Cardiac muscle cell (in vitro differentiated cells and primary cell): ENCODE measurements at regions not wholly inside any gene's neighbourhood (a gene's known extent, or its start where the extent isn't known, plus 50 kb on each side); places are given as distances from the start of the nearest gene placed in this dataset.

Source experiments
- DNase-seq, 2 donors: peaks; one replicate each; pipeline versions ENCODE4 v3.0.0 to v3.0.0-alpha.2; 2010 to 2017; ENCODE audit warnings: low read depth in 1 of 2, low spot score in 1 of 2
- H3K27ac ChIP-seq: fragments of 200-600 bp; sonication (generic); 2 replicates; pipeline ENCODE4 v1.5.1; 2016
- H3K27me3 ChIP-seq: fragments of 200-600 bp; sonication (generic); 2 replicates; pipeline ENCODE4 v1.6.0; 2016; ENCODE audit warnings: control low read depth
- H3K36me3 ChIP-seq: fragments of 200-600 bp; sonication (generic); 2 replicates; pipeline ENCODE4 v1.5.1; 2016; ENCODE audit warnings: control low read depth
- H3K4me1 ChIP-seq: fragments of 200-600 bp; sonication (generic); 2 replicates; pipeline ENCODE4 v1.8.1; 2017; ENCODE audit warnings: low read depth, mild to moderate bottlenecking, mixed run types
- H3K4me3 ChIP-seq: fragments of 200-600 bp; sonication (generic); 2 replicates; pipeline ENCODE4 v1.5.1; 2016; ENCODE audit warnings: mild to moderate bottlenecking
- H3K9me3 ChIP-seq: fragments of 200-600 bp; sonication (generic); 2 replicates; pipeline ENCODE4 v1.5.1; 2017; ENCODE audit warnings: low read depth, mild to moderate bottlenecking, control low read depth
- TF ChIP-seq, protein P1 (sequence below): IDR thresholded peaks from 2 replicates; pipeline ENCODE4 v1.5.1; 2012; ENCODE audit warnings: low read depth, mild to moderate bottlenecking, low read length

- H3K9me3 ChIP-seq: no peaks in the 10 kb centered on the region
- no peaks in the 10 kb centered on the region for H3K27me3 ChIP-seq
- H3K4me1 ChIP-seq: no peaks in the 10 kb centered on the region
- no peak overlapping the region for H3K27ac ChIP-seq
- no peaks in the 10 kb centered on the region for H3K36me3 ChIP-seq
- no peak for DNase-seq
- H3K4me3 ChIP-seq: no peak overlapping the region
- TF ChIP-seq, protein P1, sequence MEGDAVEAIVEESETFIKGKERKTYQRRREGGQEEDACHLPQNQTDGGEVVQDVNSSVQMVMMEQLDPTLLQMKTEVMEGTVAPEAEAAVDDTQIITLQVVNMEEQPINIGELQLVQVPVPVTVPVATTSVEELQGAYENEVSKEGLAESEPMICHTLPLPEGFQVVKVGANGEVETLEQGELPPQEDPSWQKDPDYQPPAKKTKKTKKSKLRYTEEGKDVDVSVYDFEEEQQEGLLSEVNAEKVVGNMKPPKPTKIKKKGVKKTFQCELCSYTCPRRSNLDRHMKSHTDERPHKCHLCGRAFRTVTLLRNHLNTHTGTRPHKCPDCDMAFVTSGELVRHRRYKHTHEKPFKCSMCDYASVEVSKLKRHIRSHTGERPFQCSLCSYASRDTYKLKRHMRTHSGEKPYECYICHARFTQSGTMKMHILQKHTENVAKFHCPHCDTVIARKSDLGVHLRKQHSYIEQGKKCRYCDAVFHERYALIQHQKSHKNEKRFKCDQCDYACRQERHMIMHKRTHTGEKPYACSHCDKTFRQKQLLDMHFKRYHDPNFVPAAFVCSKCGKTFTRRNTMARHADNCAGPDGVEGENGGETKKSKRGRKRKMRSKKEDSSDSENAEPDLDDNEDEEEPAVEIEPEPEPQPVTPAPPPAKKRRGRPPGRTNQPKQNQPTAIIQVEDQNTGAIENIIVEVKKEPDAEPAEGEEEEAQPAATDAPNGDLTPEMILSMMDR: no peak
Observed at GRCh38 chr10:61302124-61302523, 151.1 kb downstream of the TMEM26 start.

DNA sequence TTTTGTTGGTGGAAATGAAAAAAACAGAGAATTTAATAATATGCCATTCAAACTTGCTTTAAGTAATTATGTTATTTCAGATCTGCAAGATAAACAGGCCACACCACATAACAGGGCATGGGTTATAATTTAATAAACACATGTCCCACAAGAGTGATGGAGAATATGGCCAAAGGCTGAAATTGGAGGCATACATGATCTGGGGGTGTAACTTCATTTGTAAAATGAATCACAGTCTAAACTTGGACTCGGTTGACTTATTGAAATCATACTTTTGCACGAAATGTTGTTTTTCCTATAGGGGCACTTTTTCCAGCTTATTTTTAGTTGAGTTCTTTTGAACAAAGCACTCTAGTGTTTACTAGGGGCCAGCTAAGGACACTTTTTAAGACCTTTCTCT lies 151.6 kb downstream of the TMEM26 start:
- Histone ChIP-seq H3K4me3 (no peak overlapping the region), H3K9me3 (no peaks in the 10 kb centered on the region), H3K27me3 (no peaks in the 10 kb centered on the region), H3K36me3 (no peaks in the 10 kb centered on the region), H3K27ac (no peak overlapping the region), H3K4me1 (no peaks in the 10 kb centered on the region)
- TF ChIP-seq, protein P1: no peak
- DNase-seq: no peak

DNA sequence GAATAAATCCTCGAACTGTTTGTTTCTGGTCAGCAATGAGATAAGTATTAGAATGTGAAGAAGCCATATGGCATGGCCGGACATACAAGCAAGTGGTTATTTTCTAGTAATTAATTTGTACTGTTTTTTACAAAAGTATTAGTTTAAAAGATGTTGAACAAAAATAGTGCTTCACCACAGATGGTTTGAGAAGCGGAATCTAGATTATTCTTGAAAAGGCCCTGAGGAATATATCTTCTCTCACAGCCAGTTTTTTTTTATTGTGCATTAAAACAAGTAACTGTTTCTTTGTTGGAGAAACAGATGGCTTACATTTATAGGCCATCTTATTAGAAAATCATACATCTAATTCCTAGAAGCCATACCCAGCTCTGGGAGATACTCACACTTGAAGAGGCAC lies 153.3 kb downstream of the TMEM26 start:
- Histone ChIP-seq H3K4me1 (no peaks in the 10 kb centered on the region), H3K27ac (no peak overlapping the region), H3K9me3 (no peaks in the 10 kb centered on the region), H3K36me3 (no peaks in the 10 kb centered on the region), H3K27me3 (no peaks in the 10 kb centered on the region), H3K4me3 (no peak overlapping the region)
- DNase-seq: no peak
- TF ChIP-seq, protein P1: no peak

DNA sequence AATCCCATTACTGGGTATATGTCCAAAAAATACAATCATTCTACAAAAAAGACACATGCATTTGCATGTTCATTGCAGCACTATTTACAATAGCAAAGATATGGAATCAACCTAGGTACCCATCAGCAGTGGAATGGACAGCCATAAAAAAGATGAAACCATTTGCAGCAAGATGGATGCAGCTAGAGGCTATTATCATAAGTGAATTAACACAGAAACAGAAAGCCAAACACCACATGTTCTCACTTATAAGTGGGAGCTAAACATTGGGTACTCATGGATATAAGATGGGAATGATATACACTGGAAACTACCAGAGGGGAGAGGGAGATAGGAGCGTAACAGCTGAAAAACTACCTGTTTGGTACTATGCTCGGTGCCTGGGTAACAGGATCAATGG lies 154.0 kb downstream of the TMEM26 start:
- no peaks in the 10 kb centered on the region for H3K27me3 ChIP-seq
- no peaks in the 10 kb centered on the region for H3K36me3 ChIP-seq
- H3K27ac ChIP-seq: no peak overlapping the region
- no peak overlapping the region for H3K4me3 ChIP-seq
- H3K9me3 ChIP-seq: no peaks in the 10 kb centered on the region
- H3K4me1 ChIP-seq: no peaks in the 10 kb centered on the region
- TF ChIP-seq, protein P1: no peak
- no peak for DNase-seq

- Histone ChIP-seq H3K4me3 (no peak overlapping the region), H3K9me3 (no peaks in the 10 kb centered on the region), H3K4me1 (no peaks in the 10 kb centered on the region), H3K36me3 (no peaks in the 10 kb centered on the region), H3K27me3 (no peaks in the 10 kb centered on the region), H3K27ac (no peak overlapping the region)
- no peak for DNase-seq
- TF ChIP-seq, protein P1: no peak
Observed at GRCh38 chr10:61298194-61298593, 155.0 kb downstream of the TMEM26 start.

GRCh38 chr10:61296161-61296560 lies 157.0 kb downstream of the TMEM26 start:
- no peaks in the 10 kb centered on the region for H3K27me3 ChIP-seq
- no peaks in the 10 kb centered on the region for H3K9me3 ChIP-seq
- no peak overlapping the region for H3K27ac ChIP-seq
- DNase-seq: no peak
- TF ChIP-seq, protein P1: no peak
- H3K36me3 ChIP-seq: no peaks in the 10 kb centered on the region
- no peak overlapping the region for H3K4me3 ChIP-seq
- no peaks in the 10 kb centered on the region for H3K4me1 ChIP-seq
